ENCODE measurements at regions not wholly inside any gene's neighbourhood (a gene's known extent, or its start where the extent isn't known, plus 50 kb on each side); places are given as distances from the start of the nearest gene placed in this dataset.

GRCh38 chr11:105260976-105261375 lies 121.4 kb upstream of the CARD18 start:
- no peak for TF ChIP-seq POLR2A (IDR thresholded peaks at IDR 0.05)
- TF ChIP-seq CTCF (IDR thresholded peaks at IDR 0.05) = no peak
- Histone ChIP-seq H3K27me3 (no peaks in the 10 kb centered on the region), H3K27ac (no peak overlapping the region), H3K4me1 (no peaks in the 10 kb centered on the region), H3K9me3 (no peaks in the 10 kb centered on the region), H3K4me3 (replicated peaks in 1 of 3) (no peak overlapping the region), H3K36me3 (no peaks in the 10 kb centered on the region)
- intact Hi-C loops (cut with DNase I) = no loop called here
- 89 to 90% methylated on average over 1 of the region's 1 CpG for WGBS, 2 donors
- DNase-seq = no peak

GRCh38 chr11:105245781-105246315 lies 106.3 kb upstream of the CARD18 start:
- DNase-seq = no peak
- intact Hi-C loops (cut with DNase I) = no loop called here
- 93 to 94% methylated on average over 3 of the region's 3 CpGs for WGBS, 2 donors
- Histone ChIP-seq H3K4me3 (replicated peaks in 1 of 3) (no peak overlapping the region), H3K27ac (no peak overlapping the region), H3K27me3 (no peaks in the 10 kb centered on the region), H3K9me3 (no peaks in the 10 kb centered on the region), H3K36me3 (no peaks in the 10 kb centered on the region), H3K4me1 (no peaks in the 10 kb centered on the region)
- TF ChIP-seq CTCF (IDR thresholded peaks at IDR 0.05) (no peak), POLR2A (IDR thresholded peaks at IDR 0.05) (no peak)

DNA sequence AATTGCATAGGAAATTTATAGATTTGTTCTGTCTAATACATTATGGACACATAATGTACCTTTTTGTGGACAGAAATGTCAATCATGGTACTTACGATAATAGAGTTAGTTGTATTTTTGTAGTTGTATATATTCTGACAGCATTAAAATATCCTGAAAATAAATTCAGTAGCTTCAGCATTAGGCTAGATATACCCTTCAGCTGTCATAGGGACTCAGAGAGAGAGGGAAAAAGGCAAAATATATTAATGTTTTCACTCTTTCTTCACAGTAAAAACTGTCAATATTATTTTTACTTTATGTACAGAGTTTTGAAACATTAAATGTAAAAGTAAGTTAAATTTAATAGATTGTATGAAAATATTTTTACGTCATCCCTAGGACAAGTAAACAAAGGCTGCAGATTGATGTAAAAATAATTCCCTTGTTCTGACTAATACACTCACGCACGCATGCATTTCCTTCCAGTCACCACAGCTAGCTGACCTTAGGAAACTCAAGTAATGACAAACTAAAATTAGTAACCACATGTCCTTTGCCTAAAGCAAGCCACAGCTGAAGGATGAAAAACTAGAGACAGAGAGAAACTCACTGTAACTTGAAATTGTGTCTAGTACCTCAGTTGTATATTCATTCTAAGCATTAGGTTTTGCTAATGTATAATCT lies 104.7 kb upstream of the CARD18 start:
- Histone ChIP-seq H3K4me3 (replicated peaks in 1 of 3) (no peak overlapping the region), H3K27ac (no peak overlapping the region), H3K4me1 (no peaks in the 10 kb centered on the region), H3K36me3 (no peaks in the 10 kb centered on the region), H3K27me3 (no peaks in the 10 kb centered on the region), H3K9me3 (no peaks in the 10 kb centered on the region)
- DNase-seq = no peak
- TF ChIP-seq POLR2A (IDR thresholded peaks at IDR 0.05) (no peak), CTCF (IDR thresholded peaks at IDR 0.05) (no peak)
- WGBS, 2 donors = 65 to 70% methylated on average over 4 of the region's 4 CpGs
- intact Hi-C loops (cut with DNase I) = no loop called here

GRCh38 chr11:105241136-105241535 lies 101.6 kb upstream of the CARD18 start:
- H3K9me3 ChIP-seq = no peaks in the 10 kb centered on the region
- 91 to 93% methylated on average over 1 of the region's 1 CpG for WGBS, 2 donors
- no peak for TF ChIP-seq CTCF (IDR thresholded peaks at IDR 0.05)
- TF ChIP-seq POLR2A (IDR thresholded peaks at IDR 0.05) = no peak
- no peak for DNase-seq
- H3K4me1 ChIP-seq = no peaks in the 10 kb centered on the region
- H3K27me3 ChIP-seq = no peaks in the 10 kb centered on the region
- no peaks in the 10 kb centered on the region for H3K36me3 ChIP-seq
- no peak overlapping the region for H3K4me3 ChIP-seq (replicated peaks in 1 of 3)
- intact Hi-C loops (cut with DNase I) = no loop called here
- no peak overlapping the region for H3K27ac ChIP-seq

GRCh38 chr11:105236664-105237063 lies 97.1 kb upstream of the CARD18 start:
- DNase-seq = no peak
- no peak overlapping the region for H3K27ac ChIP-seq
- H3K36me3 ChIP-seq = no peaks in the 10 kb centered on the region
- H3K4me3 ChIP-seq (replicated peaks in 1 of 3) = no peak overlapping the region
- H3K4me1 ChIP-seq = no peaks in the 10 kb centered on the region
- H3K27me3 ChIP-seq = no peaks in the 10 kb centered on the region
- WGBS, 2 donors = 75 to 78% methylated on average over 2 of the region's 2 CpGs
- no peak for TF ChIP-seq POLR2A (IDR thresholded peaks at IDR 0.05)
- TF ChIP-seq CTCF (IDR thresholded peaks at IDR 0.05) = no peak
- H3K9me3 ChIP-seq = no peaks in the 10 kb centered on the region
- intact Hi-C loops (cut with DNase I) = no loop called here
